ENCODE measurements at regions not wholly inside any gene's neighbourhood (a gene's known extent, or its start where the extent isn't known, plus 50 kb on each side); places are given as distances from the start of the nearest gene placed in this dataset.

GRCh38 chr17:74009056-74009625, 194.3 kb upstream of the RPL38 start:
- H4K20me1 ChIP-seq (ENCODE audit: insufficient read depth, low read length), result no peaks in the 10 kb centered on the region
- no peaks in the 10 kb centered on the region for H3K79me2 ChIP-seq (ENCODE audit: low read length)
- H3K9ac ChIP-seq (ENCODE audit: low read length), result no peak overlapping the region
- H3K36me3 ChIP-seq (replicated peaks; ENCODE audit: low read depth, low read length), result no peaks in the 10 kb centered on the region
- no peaks in the 10 kb centered on the region for H3K9me3 ChIP-seq (ENCODE audit: insufficient read depth, low read length)
- TF ChIP-seq EZH2phosphoT487 (IDR thresholded peaks at IDR 0.05; ENCODE audit: low read depth) (no peak), CTCF (IDR thresholded peaks at IDR 0.05; ENCODE audit: low read depth, low read length) (no peak)
- peaks cover 36% of the 10 kb centered on the region for H3K27me3 ChIP-seq (ENCODE audit: low read depth, low read length)
- H3K4me1 ChIP-seq (ENCODE audit: low read length), result no peaks in the 10 kb centered on the region
- no peak overlapping the region for H2AFZ ChIP-seq (ENCODE audit: low read depth, low read length)
- H3K4me2 ChIP-seq (ENCODE audit: low read length), result no peak overlapping the region
- no peak overlapping the region for H3K4me3 ChIP-seq (ENCODE audit: low read length)
- H3K27ac ChIP-seq (ENCODE audit: low read length), result no peak overlapping the region

GRCh38 chr17:74010903-74011302, 192.6 kb upstream of the RPL38 start:
- H4K20me1 ChIP-seq (ENCODE audit: insufficient read depth, low read length), result no peaks in the 10 kb centered on the region
- no peak overlapping the region for H3K9ac ChIP-seq (ENCODE audit: low read length)
- no peaks in the 10 kb centered on the region for H3K4me1 ChIP-seq (ENCODE audit: low read length)
- no peak overlapping the region for H2AFZ ChIP-seq (ENCODE audit: low read depth, low read length)
- no peaks in the 10 kb centered on the region for H3K79me2 ChIP-seq (ENCODE audit: low read length)
- H3K4me2 ChIP-seq (ENCODE audit: low read length), result no peak overlapping the region
- no peak overlapping the region for H3K27ac ChIP-seq (ENCODE audit: low read length)
- no peak overlapping the region for H3K4me3 ChIP-seq (ENCODE audit: low read length)
- H3K27me3 ChIP-seq (ENCODE audit: low read depth, low read length), result peaks cover 48% of the 10 kb centered on the region
- no peaks in the 10 kb centered on the region for H3K9me3 ChIP-seq (ENCODE audit: insufficient read depth, low read length)
- TF ChIP-seq EZH2phosphoT487 (IDR thresholded peaks at IDR 0.05; ENCODE audit: low read depth) (no peak), CTCF (IDR thresholded peaks at IDR 0.05; ENCODE audit: low read depth, low read length) (no peak)
- no peaks in the 10 kb centered on the region for H3K36me3 ChIP-seq (replicated peaks; ENCODE audit: low read depth, low read length)

DNA sequence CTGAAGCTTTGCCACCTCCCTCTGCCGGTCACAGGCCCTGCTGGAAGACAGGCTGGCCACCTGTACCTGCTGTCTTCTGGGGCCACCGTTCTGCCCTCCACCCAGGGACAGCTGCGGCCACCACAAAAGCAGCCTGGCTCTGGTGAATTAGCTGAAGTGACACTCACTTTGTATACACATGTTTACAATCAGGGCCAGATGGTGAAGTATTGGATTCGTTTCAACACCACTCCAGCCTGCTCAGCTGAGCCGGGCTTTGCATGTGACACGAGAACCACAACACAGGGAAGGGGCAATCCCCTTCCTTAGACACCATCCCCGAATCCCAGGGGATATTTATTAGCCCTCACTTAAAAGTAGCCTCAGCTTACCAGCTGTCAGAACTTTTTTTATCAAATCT, 191.5 kb upstream of the RPL38 start:
- no peaks in the 10 kb centered on the region for H4K20me1 ChIP-seq (ENCODE audit: insufficient read depth, low read length)
- peaks cover 53% of the 10 kb centered on the region for H3K27me3 ChIP-seq (ENCODE audit: low read depth, low read length)
- H3K4me1 ChIP-seq (ENCODE audit: low read length), result no peaks in the 10 kb centered on the region
- no peak overlapping the region for H3K9ac ChIP-seq (ENCODE audit: low read length)
- H2AFZ ChIP-seq (ENCODE audit: low read depth, low read length), result no peak overlapping the region
- no peak overlapping the region for H3K27ac ChIP-seq (ENCODE audit: low read length)
- H3K79me2 ChIP-seq (ENCODE audit: low read length), result no peaks in the 10 kb centered on the region
- TF ChIP-seq CTCF (IDR thresholded peaks at IDR 0.05; ENCODE audit: low read depth, low read length) (no peak), EZH2phosphoT487 (IDR thresholded peaks at IDR 0.05; ENCODE audit: low read depth) (no peak)
- no peaks in the 10 kb centered on the region for H3K9me3 ChIP-seq (ENCODE audit: insufficient read depth, low read length)
- H3K4me3 ChIP-seq (ENCODE audit: low read length), result no peak overlapping the region
- no peaks in the 10 kb centered on the region for H3K36me3 ChIP-seq (replicated peaks; ENCODE audit: low read depth, low read length)
- H3K4me2 ChIP-seq (ENCODE audit: low read length), result no peak overlapping the region

DNA sequence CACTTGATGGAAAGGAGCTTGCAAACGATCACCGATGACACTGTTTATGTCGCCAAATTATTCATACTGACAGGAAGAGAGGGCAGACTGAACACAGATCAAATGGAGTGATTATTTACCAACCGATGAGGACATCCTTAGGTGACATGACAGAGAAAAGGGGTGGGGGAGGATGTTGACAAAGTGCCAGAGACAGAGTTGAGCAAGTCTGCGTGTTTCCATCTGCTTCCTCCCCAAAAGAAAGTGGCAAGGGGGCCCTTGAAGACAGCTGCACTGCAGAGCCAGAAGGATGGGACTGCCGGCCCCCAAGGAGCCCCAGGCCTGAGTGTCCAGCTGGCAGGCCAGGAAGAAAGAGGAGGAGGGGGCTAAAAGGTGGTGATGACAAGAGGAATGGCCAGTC, 191.0 kb upstream of the RPL38 start:
- Histone ChIP-seq H3K9ac (ENCODE audit: low read length) (no peak overlapping the region), H3K79me2 (ENCODE audit: low read length) (no peaks in the 10 kb centered on the region), H4K20me1 (ENCODE audit: insufficient read depth, low read length) (no peaks in the 10 kb centered on the region), H3K27ac (ENCODE audit: low read length) (no peak overlapping the region), H3K4me3 (ENCODE audit: low read length) (no peak overlapping the region), H3K4me1 (ENCODE audit: low read length) (no peaks in the 10 kb centered on the region), H3K9me3 (ENCODE audit: insufficient read depth, low read length) (no peaks in the 10 kb centered on the region), H3K36me3 (replicated peaks; ENCODE audit: low read depth, low read length) (no peaks in the 10 kb centered on the region), H3K27me3 (ENCODE audit: low read depth, low read length) (peaks cover 53% of the 10 kb centered on the region), H2AFZ (ENCODE audit: low read depth, low read length) (no peak overlapping the region), H3K4me2 (ENCODE audit: low read length) (no peak overlapping the region)
- TF ChIP-seq CTCF (IDR thresholded peaks at IDR 0.05; ENCODE audit: low read depth, low read length), result no peak
- TF ChIP-seq EZH2phosphoT487 (IDR thresholded peaks at IDR 0.05; ENCODE audit: low read depth), result no peak

Data from OCI-LY3 (cell line).